Gastrocnemius medialis (tissue), 4 donors: ENCODE measurements at regions not wholly inside any gene's neighbourhood (a gene's known extent, or its start where the extent isn't known, plus 50 kb on each side); places are given as distances from the start of the nearest gene placed in this dataset.

Experiments
- ATAC-seq, 2 donors: fragments of 150-250 bp; one replicate each; pipeline ENCODE4 v1.9.1; 2016
- DNase-seq, 2 donors: peaks; one replicate each; pipeline ENCODE4 v3.0.0-alpha.2; 2019
- H3K27ac ChIP-seq, 4 donors: fragments of 200-600 bp; sonication (generic); 1 replicate in 1 of 4; 2 replicates in 3 of 4; pipeline ENCODE4 v1.5.1; 2016 to 2018; ENCODE audit warnings: mild to moderate bottlenecking in 2 of 4, moderate library complexity in 1 of 4
- H3K27me3 ChIP-seq, 3 donors: fragments of 200-600 bp; sonication (generic) in 2 of 3; 1 replicate in 1 of 3; 2 replicates in 2 of 3; pipeline versions ENCODE4 v1.5.1 to v1.6.0; 2016 to 2019; ENCODE audit warnings: mild to moderate bottlenecking in 1 of 3, moderate library complexity in 1 of 3
- H3K36me3 ChIP-seq, 2 donors: fragments of 200-600 bp; sonication (generic) in 1 of 2; one replicate each; pipeline ENCODE4 v1.5.1; 2017 to 2018
- H3K4me1 ChIP-seq, 2 donors: fragments of 200-600 bp; sonication (generic) in 1 of 2; one replicate each; pipeline ENCODE4 v1.5.1; 2016 to 2017; ENCODE audit warnings: mild to moderate bottlenecking in 2 of 2
- H3K4me3 ChIP-seq, 4 donors: fragments of 200-600 bp; sonication (generic) in 3 of 4; 1 replicate in 1 of 4; 2 replicates in 3 of 4; pipeline ENCODE4 v1.5.1; 2016 to 2019; ENCODE audit warnings: mild to moderate bottlenecking in 2 of 4
- H3K9me3 ChIP-seq, 3 donors: fragments of 200-600 bp; sonication (generic) in 2 of 3; 1 replicate in 1 of 3; 2 replicates in 2 of 3; pipeline ENCODE4 v1.5.1; 2016 to 2019
- CTCF ChIP-seq, 5 experiments: fragments of 450-650 bp in 3 of 5; fragments of 200-600 bp in 2 of 5; sonication (generic) in 2 of 5; IDR thresholded peaks in 4 of 5; conservative IDR thresholded peaks in 1 of 5; 1 replicate in 4 of 5; 2 replicates in 1 of 5; pipeline ENCODE4 v1.5.1; 2016 to 2019; ENCODE audit warnings: antibody characterized with exemption in 5 of 5, mild to moderate bottlenecking in 3 of 5, moderate library complexity in 3 of 5
- POLR2A ChIP-seq, 2 donors: fragments of 450-650 bp; IDR thresholded peaks; one replicate each; pipeline ENCODE4 v1.6.1; 2017; ENCODE audit warnings: antibody characterized with exemption in 2 of 2, mild to moderate bottlenecking in 2 of 2, moderate library complexity in 2 of 2
- in situ Hi-C, 4 donors: fragments of 200-750 bp; cut with MboI; loops; one replicate each; pipeline versions ENCODE4 v1.15.0 to v1.8.0; 2017; ENCODE audit warnings: low sequenced_read_pairs in 4 of 4
- intact Hi-C: fragments of 100-400 bp; cut with DNase I; formaldehyde crosslinking; loops from one replicate; pipeline ENCODE4 v1.15.1; 2023; ENCODE audit warnings: low total_unique reads

DNA sequence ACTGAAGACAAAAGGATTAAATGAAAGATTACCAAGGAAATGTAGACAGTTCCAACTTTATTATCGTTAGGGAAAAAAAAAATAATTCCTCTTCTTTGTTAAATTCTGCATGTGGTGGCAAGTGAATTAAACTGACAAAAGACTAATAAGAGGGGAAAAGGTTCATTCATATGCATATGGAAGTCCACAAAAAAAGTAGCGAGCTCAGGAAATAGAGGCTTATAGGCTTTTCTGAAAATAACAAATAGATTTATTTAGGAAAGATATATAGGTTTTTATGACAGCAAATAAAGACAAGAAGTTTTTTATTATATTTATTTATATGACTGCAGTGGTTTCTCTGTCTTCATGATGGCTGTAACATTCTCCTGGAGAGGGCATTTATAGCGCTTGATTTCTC lies 246.0 kb downstream of the NAF1 start:
- in situ Hi-C loops (no loop called here), intact Hi-C loops (no loop called here)
- Histone ChIP-seq H3K27ac (no peak overlapping the region), H3K4me1 (no peaks in the 10 kb centered on the region), H3K36me3 (no peaks in the 10 kb centered on the region), H3K9me3 (no peaks in the 10 kb centered on the region), H3K4me3 (no peak overlapping the region), H3K27me3 (no peaks in the 10 kb centered on the region)
- ATAC-seq (no peak), DNase-seq (no peak)
- TF ChIP-seq POLR2A (IDR thresholded peaks at IDR 0.05) = no peak
- no peak for TF ChIP-seq CTCF (IDR thresholded peaks at IDR 0.05 in 4 of 5, conservative IDR thresholded peaks at IDR 0.05 in 1 of 5)

- H3K27me3 ChIP-seq = no peaks in the 10 kb centered on the region
- no peak for DNase-seq
- ATAC-seq = no peak
- H3K9me3 ChIP-seq = no peaks in the 10 kb centered on the region
- in situ Hi-C loops = no loop called here
- intact Hi-C loops = no loop called here
- H3K4me1 ChIP-seq = no peaks in the 10 kb centered on the region
- no peak overlapping the region for H3K4me3 ChIP-seq
- H3K36me3 ChIP-seq = no peaks in the 10 kb centered on the region
- no peak overlapping the region for H3K27ac ChIP-seq
- no peak for TF ChIP-seq POLR2A (IDR thresholded peaks at IDR 0.05)
- no peak for TF ChIP-seq CTCF (IDR thresholded peaks at IDR 0.05 in 4 of 5, conservative IDR thresholded peaks at IDR 0.05 in 1 of 5)
These were observed 254.2 kb downstream of the NAF1 start for GRCh38 chr4:162912482-162912881.

DNA sequence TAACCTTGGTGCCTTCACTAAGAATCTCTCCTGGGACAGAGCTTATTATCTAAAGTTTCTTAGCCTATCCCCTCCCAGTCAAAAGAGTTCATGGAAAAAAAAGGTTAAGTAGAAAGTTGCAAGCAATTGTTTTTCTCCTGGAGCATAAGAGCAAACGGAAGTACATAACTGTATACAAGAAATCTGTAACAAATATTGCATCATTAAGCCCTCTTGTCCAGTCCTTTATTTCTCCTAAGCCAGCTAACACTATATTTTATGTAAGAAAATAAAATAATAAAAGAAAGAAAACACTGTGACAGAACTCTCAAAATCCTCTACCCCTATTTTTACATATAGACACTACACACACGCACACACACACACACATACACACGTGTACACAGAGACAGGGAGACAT lies 255.3 kb downstream of the NAF1 start:
- DNase-seq (no peak), ATAC-seq (no peak)
- Histone ChIP-seq H3K27me3 (no peaks in the 10 kb centered on the region), H3K9me3 (no peaks in the 10 kb centered on the region), H3K4me1 (no peaks in the 10 kb centered on the region), H3K27ac (no peak overlapping the region), H3K4me3 (no peak overlapping the region), H3K36me3 (no peaks in the 10 kb centered on the region)
- TF ChIP-seq POLR2A (IDR thresholded peaks at IDR 0.05) = no peak
- no peak for TF ChIP-seq CTCF (IDR thresholded peaks at IDR 0.05 in 4 of 5, conservative IDR thresholded peaks at IDR 0.05 in 1 of 5)
- in situ Hi-C loops = no loop called here
- intact Hi-C loops = no loop called here

DNA sequence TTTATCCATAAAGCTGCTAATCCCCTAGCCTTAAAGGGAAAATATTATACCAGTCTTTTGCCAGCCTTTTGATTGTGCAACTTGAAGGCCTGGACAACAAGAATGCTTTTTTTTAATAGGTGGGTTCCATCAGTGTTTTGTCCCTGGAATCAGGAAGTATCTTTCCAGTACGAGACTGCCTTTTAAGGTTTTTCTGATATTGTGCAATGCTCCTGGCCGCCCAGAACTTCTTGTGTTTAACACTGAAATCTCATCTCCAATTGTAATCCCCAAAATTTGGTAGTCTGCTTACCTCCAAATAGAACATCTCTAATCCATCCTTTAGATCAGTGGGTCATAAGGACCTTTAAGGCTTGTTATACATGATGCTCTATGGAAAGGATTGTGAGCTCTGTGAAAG lies 256.7 kb downstream of the NAF1 start:
- in situ Hi-C loops = no loop called here
- ATAC-seq (no peak), DNase-seq (no peak)
- intact Hi-C loops = no loop called here
- TF ChIP-seq CTCF (IDR thresholded peaks at IDR 0.05 in 4 of 5, conservative IDR thresholded peaks at IDR 0.05 in 1 of 5) (no peak), POLR2A (IDR thresholded peaks at IDR 0.05) (no peak)
- Histone ChIP-seq H3K4me1 (no peaks in the 10 kb centered on the region), H3K27me3 (no peaks in the 10 kb centered on the region), H3K27ac (no peak overlapping the region), H3K36me3 (no peaks in the 10 kb centered on the region), H3K9me3 (no peaks in the 10 kb centered on the region), H3K4me3 (no peak overlapping the region)

GRCh38 chr4:162894387-162894786 lies 272.3 kb downstream of the NAF1 start:
- no peaks in the 10 kb centered on the region for H3K36me3 ChIP-seq
- no peak overlapping the region for H3K4me3 ChIP-seq
- intact Hi-C loops = no loop called here
- H3K27me3 ChIP-seq = no peaks in the 10 kb centered on the region
- no peaks in the 10 kb centered on the region for H3K4me1 ChIP-seq
- TF ChIP-seq POLR2A (IDR thresholded peaks at IDR 0.05) (no peak), CTCF (IDR thresholded peaks at IDR 0.05 in 4 of 5, conservative IDR thresholded peaks at IDR 0.05 in 1 of 5) (no peak)
- in situ Hi-C loops = no loop called here
- H3K9me3 ChIP-seq = no peaks in the 10 kb centered on the region
- no peak overlapping the region for H3K27ac ChIP-seq
- ATAC-seq (no peak), DNase-seq (no peak)
